ENCODE measurements at regions not wholly inside any gene's neighbourhood (a gene's known extent, or its start where the extent isn't known, plus 50 kb on each side); places are given as distances from the start of the nearest gene placed in this dataset.

- TF ChIP-seq CTCF (conservative IDR thresholded peaks at IDR 0.05; ENCODE audit: low read depth, low read length) (no peak), EZH2 (IDR thresholded peaks at IDR 0.05; ENCODE audit: borderline replicate concordance, low read depth, low read length, poor library complexity, severe bottlenecking) (no peak)
Measured at GRCh38 chr14:101350021-101350420, 211.3 kb upstream of the DIO3 start.

Data from A673 (cell line).